Fibroblast of gingiva (primary cell): ENCODE measurements at regions not wholly inside any gene's neighbourhood (a gene's known extent, or its start where the extent isn't known, plus 50 kb on each side); places are given as distances from the start of the nearest gene placed in this dataset.
"Not testable (repeated sequence)": the region's sequence is repeated elsewhere in the genome, so short reads cannot be mapped to it uniquely, and the experiment has no call there.

Source experiments
- DNase-seq: peaks from one replicate; pipeline ENCODE4 v3.0.0-alpha.2; 2011; ENCODE audit warnings: low read depth

GRCh38 chrX:38940547-38940946, 139.3 kb downstream of the MID1IP1 start:
- peak; percentile 26 for DNase-seq

GRCh38 chrX:38941675-38942074, 140.4 kb downstream of the MID1IP1 start:
- DNase-seq = peak; percentile 29

GRCh38 chrX:38943120-38943519, 141.9 kb downstream of the MID1IP1 start:
- DNase-seq = no peak

GRCh38 chrX:38948046-38948445, 146.8 kb downstream of the MID1IP1 start:
- DNase-seq = no peak

GRCh38 chrX:38954520-38954919, 153.3 kb downstream of the MID1IP1 start:
- no peak for DNase-seq

- no peak for DNase-seq
Observed at GRCh38 chrX:38959736-38960135, 158.5 kb downstream of the MID1IP1 start.

GRCh38 chrX:38960137-38960536, 158.9 kb downstream of the MID1IP1 start:
- DNase-seq = peak; percentile 54

GRCh38 chrX:38961936-38962335, 160.7 kb downstream of the MID1IP1 start:
- no peak for DNase-seq

GRCh38 chrX:38963244-38963643, 162.0 kb downstream of the MID1IP1 start:
- not testable (repeated sequence) for DNase-seq

- no peak for DNase-seq
Observed at GRCh38 chrX:38965888-38966287, 164.6 kb downstream of the MID1IP1 start.

GRCh38 chrX:38968344-38969216, 167.3 kb downstream of the MID1IP1 start:
- DNase-seq = no peak

- no peak for DNase-seq
Observed at GRCh38 chrX:38970074-38970473, 168.8 kb downstream of the MID1IP1 start.

- no peak for DNase-seq
Observed at GRCh38 chrX:38970845-38971244, 169.6 kb downstream of the MID1IP1 start.

- no peak for DNase-seq
Observed at GRCh38 chrX:38973322-38973721, 172.1 kb downstream of the MID1IP1 start.

- DNase-seq = no peak
Observed at GRCh38 chrX:38974542-38974941, 173.3 kb downstream of the MID1IP1 start.

- DNase-seq = peak; percentile 6
Observed at GRCh38 chrX:38975368-38975942, 174.2 kb downstream of the MID1IP1 start.

GRCh38 chrX:38982370-38982769, 181.1 kb downstream of the MID1IP1 start:
- no peak for DNase-seq

- DNase-seq = no peak
Observed at GRCh38 chrX:38982843-38983242, 181.6 kb downstream of the MID1IP1 start.

GRCh38 chrX:38985375-38985774, 184.1 kb downstream of the MID1IP1 start:
- no peak for DNase-seq

GRCh38 chrX:38985945-38986344, 184.7 kb downstream of the MID1IP1 start:
- DNase-seq = no peak

- DNase-seq = no peak
Observed at GRCh38 chrX:38986586-38986985, 185.3 kb downstream of the MID1IP1 start.

- no peak for DNase-seq
Observed at GRCh38 chrX:38987198-38987651, 186.0 kb downstream of the MID1IP1 start.

- DNase-seq = no peak
Observed at GRCh38 chrX:38988301-38988700, 187.0 kb downstream of the MID1IP1 start.

- no peak for DNase-seq
Observed at GRCh38 chrX:38989076-38989475, 187.8 kb downstream of the MID1IP1 start.
